ENCODE measurements at regions not wholly inside any gene's neighbourhood (a gene's known extent, or its start where the extent isn't known, plus 50 kb on each side); places are given as distances from the start of the nearest gene placed in this dataset.

GRCh38 chr4:160299177-160299576 lies 1196.3 kb downstream of the RAPGEF2 start:
- H3K4me3 ChIP-seq (replicated peaks in 1 of 2; ENCODE audit: low read depth in 1 of 2, low read length in 2 of 2), result no peak overlapping the region
- H3K27me3 ChIP-seq (ENCODE audit: insufficient read depth, low read length), result no peaks in the 10 kb centered on the region
- H2AFZ ChIP-seq (ENCODE audit: low read depth, low read length, poor library complexity, severe bottlenecking), result peak overlapping the region; percentile 14
- H3K9ac ChIP-seq (ENCODE audit: low read length), result no peak overlapping the region
- TF ChIP-seq CEBPB (IDR thresholded peaks at IDR 0.05; ENCODE audit: low read depth) (no peak), ZNF274 (IDR thresholded peaks at IDR 0.05; ENCODE audit: low read depth, low read length) (no peak), EZH2phosphoT487 (IDR thresholded peaks at IDR 0.05; ENCODE audit: borderline replicate concordance) (no peak)
- no peaks in the 10 kb centered on the region for H3K9me2 ChIP-seq (ENCODE audit: insufficient read depth)
- POLR2A ChIA-PET, result no interaction called here
- H3K79me2 ChIP-seq (ENCODE audit: insufficient read depth, low read length), result no peaks in the 10 kb centered on the region
- no peaks in the 10 kb centered on the region for H3K9me3 ChIP-seq (ENCODE audit: control insufficient read depth in 1 of 2, insufficient read depth in 1 of 2, low read depth in 1 of 2, low read length in 2 of 2)
- CTCF ChIA-PET, result no interaction called here
- intact Hi-C loops (cut with micrococcal nuclease), result no loop called here
- H3K27ac ChIP-seq (ENCODE audit: low read depth, low read length), result no peak overlapping the region
- BruUV-seq (replicated peaks), result no TSS peak
- no peaks in the 10 kb centered on the region for H4K20me1 ChIP-seq (ENCODE audit: insufficient read depth)
- ATAC-seq (no peak), DNase-seq (ENCODE audit: low read depth, low spot score) (no peak)
- RAD21 ChIA-PET (ENCODE audit: low non-redundant PET in 1 of 2, low total read pairs in 2 of 2, uncharacterized antibody in 2 of 2, unreplicated experiment in 2 of 2), result no interaction called here
- no peaks in the 10 kb centered on the region for H3K36me3 ChIP-seq (ENCODE audit: control insufficient read depth in 1 of 2, insufficient read depth in 2 of 2, low read length in 2 of 2)
- H3K4me1 ChIP-seq (ENCODE audit: control insufficient read depth in 1 of 2, insufficient read depth in 2 of 2, low read length in 2 of 2), result no peaks in the 10 kb centered on the region
- no peak overlapping the region for H3K4me2 ChIP-seq (ENCODE audit: low read length)

- intact Hi-C loops (cut with micrococcal nuclease), result no loop called here
- POLR2A ChIA-PET, result no interaction called here
- no peaks in the 10 kb centered on the region for H3K36me3 ChIP-seq (ENCODE audit: control insufficient read depth in 1 of 2, insufficient read depth in 2 of 2, low read length in 2 of 2)
- CTCF ChIA-PET, result no interaction called here
- H3K27ac ChIP-seq (ENCODE audit: low read depth, low read length), result no peak overlapping the region
- DNase-seq (ENCODE audit: low read depth, low spot score) (no peak), ATAC-seq (no peak)
- H3K4me1 ChIP-seq (ENCODE audit: control insufficient read depth in 1 of 2, insufficient read depth in 2 of 2, low read length in 2 of 2), result no peaks in the 10 kb centered on the region
- H3K9me3 ChIP-seq (ENCODE audit: control insufficient read depth in 1 of 2, insufficient read depth in 1 of 2, low read depth in 1 of 2, low read length in 2 of 2), result no peaks in the 10 kb centered on the region
- H3K4me2 ChIP-seq (ENCODE audit: low read length), result no peak overlapping the region
- TF ChIP-seq CBX3 (IDR thresholded peaks at IDR 0.05; ENCODE audit: low read depth) (no peak), SP1 (IDR thresholded peaks at IDR 0.05; ENCODE audit: low read depth) (no peak), RAD21 (IDR thresholded peaks at IDR 0.05; ENCODE audit: low read depth) (no peak), POLR2AphosphoS5 (IDR thresholded peaks at IDR 0.05; ENCODE audit: low read depth, low read length) (no peak), EZH2phosphoT487 (IDR thresholded peaks at IDR 0.05; ENCODE audit: borderline replicate concordance) (no peak), SIN3A (IDR thresholded peaks at IDR 0.05; ENCODE audit: low read depth) (no peak), ZBTB33 (IDR thresholded peaks at IDR 0.05; ENCODE audit: extremely low read depth, insufficient replicate concordance, low read length) (no peak), POLR2A (IDR thresholded peaks at IDR 0.05; ENCODE audit: borderline replicate concordance, extremely low read depth, insufficient read depth, insufficient read length) (no peak), ZFX (IDR thresholded peaks at IDR 0.05) (no peak), REST (IDR thresholded peaks at IDR 0.05; ENCODE audit: low read depth) (no peak), EGR1 (IDR thresholded peaks at IDR 0.05; ENCODE audit: low read depth) (no peak)
- BruUV-seq (replicated peaks), result no TSS peak
- H2AFZ ChIP-seq (ENCODE audit: low read depth, low read length, poor library complexity, severe bottlenecking), result peak overlapping the region; percentile 14
- H3K79me2 ChIP-seq (ENCODE audit: insufficient read depth, low read length), result no peaks in the 10 kb centered on the region
- H3K9me2 ChIP-seq (ENCODE audit: insufficient read depth), result no peaks in the 10 kb centered on the region
- H3K9ac ChIP-seq (ENCODE audit: low read length), result no peak overlapping the region
- H3K27me3 ChIP-seq (ENCODE audit: insufficient read depth, low read length), result no peaks in the 10 kb centered on the region
- H3K4me3 ChIP-seq (replicated peaks in 1 of 2; ENCODE audit: low read depth in 1 of 2, low read length in 2 of 2), result no peak overlapping the region
- RAD21 ChIA-PET (ENCODE audit: low non-redundant PET in 1 of 2, low total read pairs in 2 of 2, uncharacterized antibody in 2 of 2, unreplicated experiment in 2 of 2), result no interaction called here
- H4K20me1 ChIP-seq (ENCODE audit: insufficient read depth), result no peaks in the 10 kb centered on the region
Observed at GRCh38 chr4:160299608-160300007, 1196.7 kb downstream of the RAPGEF2 start.

Measured in HCT116 (cell line).